NOMO-1 treated with dmso at 0.1 percent for 144 hours (cell line): ENCODE measurements at regions not wholly inside any gene's neighbourhood (a gene's known extent, or its start where the extent isn't known, plus 50 kb on each side); places are given as distances from the start of the nearest gene placed in this dataset.

Experiments used
- DNase-seq: peaks from one replicate; lab custom pipeline; 2025; ENCODE audit not compliant: unreplicated experiment; lab: John Stamatoyannopoulos, UW

DNA sequence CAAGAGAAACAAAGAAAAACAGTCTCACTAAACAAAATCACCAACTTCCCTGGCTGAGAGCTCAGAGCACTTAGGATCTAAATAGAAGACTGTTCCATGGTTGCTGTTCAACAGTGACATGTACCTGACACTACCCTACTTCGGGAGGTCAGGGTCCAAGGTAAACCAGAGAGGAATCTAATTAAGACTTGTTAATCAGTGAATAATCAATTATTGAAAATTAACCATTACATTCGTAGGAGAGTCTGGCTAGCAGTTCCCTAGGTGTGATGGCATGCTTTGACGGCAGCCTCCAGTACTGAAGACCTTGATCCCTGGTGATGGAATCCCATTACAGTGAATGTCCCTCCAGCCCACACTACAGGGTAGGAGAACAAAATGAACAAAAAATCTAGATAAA lies 154.0 kb upstream of the AFDN start:
- no peak for DNase-seq

GRCh38 chr6:167673946-167674345 lies 152.8 kb upstream of the AFDN start:
- DNase-seq, result no peak

DNA sequence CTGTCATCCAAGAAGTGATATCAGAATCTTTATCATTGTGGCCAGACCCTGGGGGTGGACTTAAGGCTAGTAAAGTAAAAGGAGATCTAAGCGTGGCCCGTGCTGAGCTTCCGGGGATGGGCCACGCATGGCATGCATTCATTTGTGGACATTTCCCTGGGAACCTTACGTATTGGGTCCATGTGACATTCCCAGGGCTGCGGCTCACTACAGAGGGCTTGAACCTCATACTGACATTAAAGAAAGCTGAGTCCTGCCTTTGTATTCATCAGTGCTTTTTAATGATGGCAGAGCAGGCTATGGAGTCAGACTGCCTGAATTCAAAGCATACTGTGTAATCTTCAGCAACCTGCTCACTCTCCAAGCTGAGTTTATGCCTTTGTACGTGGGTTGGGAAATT lies 152.2 kb upstream of the AFDN start:
- no peak for DNase-seq

DNA sequence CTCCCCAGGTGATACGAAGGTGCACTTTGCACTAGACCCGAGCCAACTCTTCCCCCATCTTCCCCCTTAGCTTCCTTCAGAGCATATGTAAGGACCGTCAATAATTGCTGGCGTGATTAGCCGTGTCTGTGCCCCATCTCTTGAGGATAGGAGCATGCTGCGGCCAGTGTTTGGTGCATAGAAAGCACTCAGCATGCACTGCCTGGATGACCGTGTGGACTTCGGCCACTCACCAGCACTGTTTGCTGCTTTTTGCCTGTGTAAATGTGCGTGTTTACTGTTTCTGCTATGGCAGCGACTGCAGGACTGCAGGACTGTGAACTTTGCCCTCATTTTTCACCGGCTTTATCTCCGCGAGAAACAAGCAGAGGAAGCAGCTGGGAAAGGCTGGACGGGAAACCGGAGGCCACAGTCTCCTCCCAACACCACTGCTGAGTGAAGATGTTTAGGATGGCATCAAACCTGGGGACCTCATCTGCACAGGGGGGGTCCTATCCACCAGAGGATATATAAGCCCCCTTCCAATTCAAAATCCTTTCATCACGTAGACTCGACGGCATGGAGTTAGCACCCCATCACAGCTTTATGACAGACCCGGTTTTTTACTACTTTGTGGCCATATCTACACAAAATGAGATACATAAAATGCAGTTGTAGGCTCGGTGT lies 150.6 kb upstream of the AFDN start:
- DNase-seq, result no peak

DNA sequence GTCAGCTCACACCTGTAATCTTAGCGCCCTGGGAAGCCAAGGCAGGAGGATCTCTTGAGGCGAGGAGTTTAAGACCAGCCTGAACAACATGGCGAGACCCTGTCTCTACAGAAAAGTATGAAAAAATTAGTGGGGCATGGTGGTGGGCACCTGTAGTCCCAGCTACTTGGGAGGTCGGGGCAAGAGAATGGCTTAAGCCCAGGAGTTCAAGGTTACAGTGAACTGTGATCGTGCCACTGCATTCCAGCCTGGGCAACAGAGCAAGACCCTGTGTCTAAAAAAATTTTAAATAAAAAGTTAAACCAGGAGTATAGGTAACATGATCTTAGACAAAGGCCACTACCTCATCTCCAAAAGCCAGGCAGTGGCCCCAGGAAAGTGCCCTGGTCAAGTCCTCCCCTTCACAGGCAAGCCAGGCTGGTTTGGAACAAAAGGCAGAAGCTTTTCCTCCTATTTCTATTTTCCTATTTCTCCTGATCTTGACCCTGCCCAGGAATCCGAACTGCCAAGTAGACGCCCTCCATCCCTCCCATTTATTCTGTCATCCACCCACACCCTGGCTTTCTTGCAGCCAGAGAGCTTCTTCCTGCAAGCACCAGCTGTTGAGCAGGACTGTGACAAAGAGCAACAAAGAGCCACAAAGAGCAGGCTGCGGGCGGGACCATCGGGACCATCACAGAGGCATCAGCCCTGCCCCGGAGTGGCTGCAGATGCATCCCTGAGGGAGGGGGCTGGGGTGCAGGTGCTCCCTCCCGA lies 149.9 kb upstream of the AFDN start:
- DNase-seq, result no peak

- DNase-seq, result no peak
Measured at GRCh38 chr6:167677422-167677789, 149.3 kb upstream of the AFDN start.

GRCh38 chr6:167678102-167679101 lies 148.3 kb upstream of the AFDN start:
- DNase-seq, result no peak

- no peak for DNase-seq
Measured at GRCh38 chr6:167679122-167679736, 147.5 kb upstream of the AFDN start.

GRCh38 chr6:167679790-167680604 lies 146.7 kb upstream of the AFDN start:
- no peak for DNase-seq

DNA sequence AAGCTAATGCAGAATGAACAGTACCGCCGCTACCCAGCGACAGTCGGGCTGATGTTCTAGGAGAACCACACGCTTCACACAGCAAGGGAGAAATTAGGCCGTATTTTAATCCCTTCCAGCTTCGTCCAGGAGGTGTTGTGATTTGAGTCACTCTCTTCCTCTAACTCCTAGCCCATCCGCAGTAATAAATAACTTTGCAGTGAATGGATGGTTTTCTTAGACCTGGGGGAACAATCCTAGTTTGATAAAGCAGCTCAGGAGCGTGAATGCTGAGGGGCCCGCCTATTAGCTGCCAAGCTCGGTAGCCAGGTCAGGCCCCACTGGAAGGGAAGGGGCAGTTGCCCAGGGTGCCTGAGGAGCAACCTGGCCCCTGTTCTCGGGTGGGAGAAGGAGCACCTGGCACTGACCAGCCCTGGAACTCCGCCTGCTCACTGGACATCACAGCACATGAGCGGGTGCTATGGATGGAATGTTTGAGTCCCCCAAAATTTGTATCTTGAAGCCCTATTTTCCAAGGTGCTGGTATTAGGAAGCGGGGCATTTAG lies 146.0 kb upstream of the AFDN start:
- no peak for DNase-seq

DNA sequence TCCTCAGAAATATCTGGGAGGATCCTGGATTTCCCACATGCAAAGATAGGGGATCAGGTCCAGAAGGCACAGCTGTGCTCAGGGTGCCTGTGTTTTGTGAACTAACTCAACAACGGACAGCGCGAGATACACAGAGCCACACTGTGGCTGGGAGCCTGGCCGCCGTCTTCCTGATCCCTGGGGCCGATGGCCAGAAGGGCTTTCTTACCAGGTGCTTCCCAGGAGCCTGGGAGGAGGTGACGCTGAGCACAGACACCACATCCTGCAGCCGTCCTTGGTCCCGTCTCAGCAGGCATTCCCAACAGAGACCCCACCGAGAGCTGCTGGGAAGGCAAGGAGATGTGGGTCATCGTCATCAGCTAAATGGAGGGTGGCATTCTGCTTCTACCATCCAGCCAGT lies 144.6 kb upstream of the AFDN start:
- DNase-seq, result no peak

- no peak for DNase-seq
Measured at GRCh38 chr6:167682546-167683027, 144.1 kb upstream of the AFDN start.

DNA sequence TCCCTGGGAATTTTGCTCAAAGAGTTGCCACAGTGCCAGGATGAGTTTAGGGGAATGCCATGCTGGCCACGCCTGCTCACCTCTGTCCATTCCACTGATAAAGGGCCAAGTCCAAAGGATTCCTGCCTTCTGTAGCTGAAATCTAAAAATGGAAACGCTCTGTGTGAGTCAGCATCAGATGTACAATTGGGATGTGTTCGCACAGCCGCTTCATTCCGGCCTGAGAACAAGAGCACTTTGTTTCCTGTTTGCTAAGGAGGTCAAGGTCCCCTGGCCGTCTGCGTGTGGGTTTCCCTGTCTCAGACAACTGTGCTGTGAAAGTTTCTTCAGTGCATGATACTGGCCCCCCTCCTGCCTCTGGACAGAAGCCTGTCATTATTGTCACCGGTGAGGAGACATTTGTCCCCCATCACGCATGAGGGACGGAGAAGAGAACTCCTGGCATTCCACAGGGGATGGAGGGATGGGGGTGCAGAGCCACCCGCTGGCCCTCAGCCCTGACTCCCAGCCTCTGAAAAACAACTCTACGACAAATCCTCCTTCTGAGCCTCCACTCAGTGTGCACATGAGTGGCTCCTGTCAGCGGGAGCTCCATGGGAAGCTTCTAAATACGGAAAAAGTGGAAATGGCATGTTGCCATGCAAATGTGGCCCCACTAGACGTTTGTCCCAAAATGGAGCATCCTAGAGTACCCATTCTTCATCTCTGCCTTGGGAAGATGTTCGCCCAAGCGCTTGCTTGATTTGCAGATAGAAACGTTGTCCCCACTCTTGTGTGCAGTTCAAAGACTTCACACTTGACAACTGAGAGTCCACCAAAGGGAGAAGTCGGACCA lies 143.5 kb upstream of the AFDN start:
- no peak for DNase-seq

- no peak for DNase-seq
Measured at GRCh38 chr6:167684276-167685104, 142.2 kb upstream of the AFDN start.

DNA sequence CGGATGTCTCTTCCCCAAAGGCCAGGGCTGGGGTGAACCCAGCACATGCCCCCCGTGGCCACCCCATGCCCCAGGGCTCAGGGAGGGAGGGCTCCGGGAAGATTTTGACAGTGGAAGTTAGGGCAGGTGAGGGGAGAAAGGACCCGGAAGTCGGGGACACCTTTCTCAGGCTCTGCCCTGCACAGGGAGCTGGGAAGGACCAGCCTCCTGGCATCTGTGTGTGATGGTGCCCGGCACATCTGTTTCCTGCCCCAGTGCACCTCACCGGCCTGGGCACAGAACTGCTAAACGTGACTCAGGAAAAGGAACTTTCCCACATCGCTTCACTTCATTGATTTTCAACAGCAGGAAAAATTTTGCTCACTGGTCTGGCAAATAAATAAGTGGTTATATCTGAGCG lies 141.1 kb upstream of the AFDN start:
- no peak for DNase-seq

DNA sequence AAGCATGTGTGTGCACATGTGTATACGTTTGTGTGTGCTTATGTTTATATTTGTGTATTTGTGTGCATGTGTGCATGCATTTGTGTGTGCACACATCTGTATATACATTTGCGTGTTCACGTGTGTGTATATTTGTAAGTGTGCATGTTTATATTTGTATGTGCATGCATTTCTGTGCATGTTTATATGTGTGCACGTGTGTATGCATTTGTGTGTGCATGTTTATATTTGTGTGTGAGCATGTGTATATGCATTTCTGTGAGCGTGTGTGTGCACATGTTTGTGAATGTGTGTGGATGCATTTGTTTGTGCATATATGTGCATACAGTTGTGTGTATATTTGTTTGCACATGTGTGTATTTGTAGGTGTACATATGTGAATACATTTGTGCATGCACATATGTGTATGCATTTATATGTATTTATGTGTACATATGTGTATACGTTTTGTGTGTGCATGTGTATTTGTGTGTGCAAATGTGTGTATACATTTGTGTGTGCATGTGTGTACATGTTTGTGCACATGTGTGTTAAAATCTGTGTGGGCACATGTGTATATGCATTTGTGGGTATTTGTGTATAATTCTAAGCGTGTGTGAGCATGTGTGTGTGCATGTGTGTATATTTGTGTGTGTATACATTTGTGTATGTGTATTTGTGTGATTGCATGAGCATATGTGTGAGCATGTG lies 140.4 kb upstream of the AFDN start:
- no peak for DNase-seq

- no peak for DNase-seq
Measured at GRCh38 chr6:167687116-167687725, 139.5 kb upstream of the AFDN start.
